ENCODE measurements at regions not wholly inside any gene's neighbourhood (a gene's known extent, or its start where the extent isn't known, plus 50 kb on each side); places are given as distances from the start of the nearest gene placed in this dataset.
"Not testable (repeated sequence)": the region's sequence is repeated elsewhere in the genome, so short reads cannot be mapped to it uniquely, and the experiment has no call there.

DNA sequence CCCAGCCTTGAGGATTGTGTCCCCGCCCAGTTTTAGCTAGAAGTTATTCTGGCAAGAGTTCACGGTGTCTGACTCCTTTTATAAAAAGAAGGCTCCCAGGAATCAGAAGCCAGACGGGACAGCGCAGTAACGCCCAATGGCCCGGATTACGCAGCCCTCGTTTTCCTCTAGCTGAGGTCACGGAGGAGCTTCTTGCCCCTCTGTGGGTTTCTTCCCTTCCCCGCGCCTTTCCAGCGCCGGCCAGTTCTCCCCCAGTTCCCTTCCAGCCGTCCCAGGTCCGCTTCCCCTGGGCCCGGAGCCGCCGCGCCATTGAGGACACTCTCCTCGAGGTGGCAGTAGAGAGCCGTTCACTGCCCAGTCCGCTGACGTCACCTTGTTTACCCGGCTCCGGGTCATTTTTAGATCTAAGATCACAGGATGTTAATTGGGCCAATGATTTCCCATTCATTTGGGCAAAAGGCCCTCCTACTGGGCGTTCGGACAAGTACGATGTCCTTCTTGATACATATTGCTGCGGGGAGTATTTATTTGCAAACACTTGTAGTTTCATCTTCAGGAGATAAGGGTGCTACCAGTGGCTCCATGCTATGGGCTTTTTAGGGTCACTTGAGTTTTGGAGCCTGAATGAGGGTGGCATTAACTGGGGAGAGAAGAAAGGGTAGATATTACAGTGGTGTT, 81.5 kb upstream of the PPM1B start:
- peak; percentile 59 to 75 for DNase-seq

- DNase-seq, result no peak
Measured at GRCh38 chr2:44087714-44088092, 81.0 kb upstream of the PPM1B start.

GRCh38 chr2:44092519-44092918, 76.2 kb upstream of the PPM1B start:
- DNase-seq, result not testable (repeated sequence)

- no peak for DNase-seq
Measured at GRCh38 chr2:44093970-44094369, 74.7 kb upstream of the PPM1B start.

GRCh38 chr2:44097322-44097907, 71.3 kb upstream of the PPM1B start:
- no peak for DNase-seq

DNA sequence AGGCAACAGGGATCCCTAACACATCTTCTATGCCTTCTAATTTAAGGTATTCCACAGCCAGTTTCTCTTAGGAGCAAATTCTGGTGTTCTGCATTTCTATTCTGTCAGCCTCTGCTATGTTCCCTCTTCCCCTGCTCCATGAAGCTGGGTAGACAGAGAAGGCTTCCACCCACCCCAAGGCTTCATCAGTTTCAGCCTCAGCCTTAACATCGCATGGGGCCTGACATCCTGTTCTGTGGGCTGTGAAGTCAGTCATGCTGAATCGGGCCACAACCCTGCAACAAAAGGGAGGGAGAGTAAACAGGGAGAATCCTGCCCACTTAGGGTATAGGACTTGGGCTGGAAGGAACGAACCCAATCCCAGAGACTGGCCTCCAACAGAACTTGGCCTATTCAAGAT, 70.6 kb upstream of the PPM1B start:
- no peak for DNase-seq

GRCh38 chr2:44098891-44099290, 69.8 kb upstream of the PPM1B start:
- DNase-seq, result no peak

DNA sequence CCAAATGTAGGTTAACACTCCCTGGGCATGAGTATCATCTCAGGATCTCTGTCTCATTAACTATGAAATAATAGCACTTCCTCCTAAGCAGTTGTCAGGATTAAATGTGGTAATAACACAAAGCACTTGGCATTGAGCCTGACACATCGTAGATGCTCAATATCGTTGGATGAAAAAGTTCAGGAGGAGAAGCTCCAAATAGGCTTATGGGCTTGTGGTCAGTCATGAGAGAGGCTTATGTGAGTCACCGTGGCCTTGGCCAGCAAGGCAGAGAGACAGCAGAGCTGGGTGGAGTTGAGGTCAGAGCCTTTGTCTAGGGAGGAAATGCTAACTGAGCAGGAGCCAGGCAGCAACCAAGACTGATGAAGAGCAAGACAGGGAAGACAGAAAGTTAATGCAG, 68.3 kb upstream of the PPM1B start:
- DNase-seq, result no peak

- DNase-seq, result no peak
Measured at GRCh38 chr2:44101246-44101645, 67.4 kb upstream of the PPM1B start.

- DNase-seq, result no peak
Measured at GRCh38 chr2:44102790-44103562, 65.7 kb upstream of the PPM1B start.

DNA sequence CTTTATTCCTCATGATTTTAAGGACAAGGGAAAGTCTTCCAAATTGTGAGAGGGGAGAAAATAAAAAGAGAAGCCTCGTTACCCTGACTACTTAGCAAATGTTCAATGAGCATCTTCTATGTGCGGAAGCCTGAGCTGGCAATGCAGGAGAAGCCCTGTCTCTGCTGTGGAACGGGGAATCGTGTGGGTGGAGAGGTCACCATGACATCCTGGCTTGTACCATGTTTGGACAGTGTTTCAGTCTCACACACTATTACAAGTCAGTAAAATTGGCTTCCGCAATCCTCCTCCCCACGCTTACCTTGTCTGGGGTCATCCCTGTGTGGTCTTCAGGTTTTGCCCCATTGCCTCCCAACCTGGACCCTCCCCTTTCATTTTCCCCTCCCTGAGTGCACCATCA, 65.0 kb upstream of the PPM1B start:
- no peak for DNase-seq

DNA sequence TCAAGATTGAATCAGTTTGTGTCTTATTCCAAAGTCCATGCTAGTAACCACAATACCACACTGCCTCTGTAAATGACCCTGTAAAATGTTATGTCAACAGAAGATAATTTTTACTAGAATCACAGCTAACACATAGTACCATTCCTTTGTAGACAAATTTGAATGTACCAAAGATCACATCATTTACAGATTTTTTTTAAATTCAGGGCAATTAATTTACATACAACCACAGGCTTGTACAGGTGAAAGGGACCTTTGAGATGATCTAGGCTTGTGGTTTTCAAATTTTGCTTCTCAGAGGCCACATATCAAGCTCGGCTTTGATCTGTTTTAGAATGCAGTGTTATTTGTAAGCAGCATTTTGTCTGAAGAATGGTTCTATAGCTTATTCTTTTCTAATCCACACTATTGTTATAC, 63.8 kb upstream of the PPM1B start:
- no peak for DNase-seq

DNA sequence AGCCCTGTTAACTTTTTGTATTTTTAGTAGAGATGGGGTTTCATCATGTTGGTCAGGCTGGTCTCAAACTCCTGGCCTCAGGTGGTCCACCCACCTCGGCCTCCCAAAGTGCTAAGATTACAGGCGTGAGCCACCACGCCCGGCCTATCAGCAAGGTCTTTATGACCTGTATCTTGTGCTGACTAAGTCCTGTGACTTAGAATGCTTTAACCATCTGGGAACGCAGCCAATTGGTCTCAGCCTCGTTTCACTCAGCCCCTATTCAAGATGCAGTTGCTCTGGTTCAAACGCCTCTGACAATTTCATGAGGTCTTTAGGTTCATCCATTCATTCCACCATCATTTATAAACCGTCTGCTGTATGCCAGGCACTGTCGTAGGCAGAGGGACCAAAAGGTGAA, 62.2 kb upstream of the PPM1B start:
- not testable (repeated sequence) for DNase-seq

DNA sequence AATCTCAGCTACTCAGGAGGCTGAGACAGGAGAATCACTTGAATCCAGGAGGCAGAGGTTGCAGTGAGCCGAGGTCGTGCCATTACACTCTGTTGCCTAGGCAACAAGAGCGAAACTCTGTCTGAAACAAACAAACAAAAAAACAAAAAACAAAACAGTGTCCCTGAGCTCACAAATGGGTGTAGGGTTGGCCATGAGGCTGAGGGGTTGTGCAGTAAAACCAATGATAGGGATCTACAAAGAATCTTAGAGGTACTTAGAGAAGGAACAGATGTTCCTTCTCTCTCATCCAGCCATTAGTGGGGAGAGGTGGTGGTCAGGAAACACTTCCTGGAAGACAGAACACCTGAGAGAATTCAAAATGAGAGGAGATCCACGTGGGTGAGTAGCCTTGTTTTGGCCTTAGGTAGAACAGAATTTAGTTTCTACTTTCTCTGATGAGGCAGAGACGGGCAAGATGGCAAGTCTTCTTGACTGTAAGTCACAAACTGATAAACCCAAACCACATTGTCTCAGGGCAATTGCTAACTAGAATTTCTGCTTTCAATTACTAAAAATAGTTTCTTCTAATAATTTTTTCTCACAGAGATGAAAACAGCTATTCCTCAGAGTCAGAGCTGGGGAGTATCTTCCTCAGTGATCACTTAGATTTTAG, 61.5 kb upstream of the PPM1B start:
- DNase-seq, result no peak

- DNase-seq, result no peak
Measured at GRCh38 chr2:44107974-44108373, 60.7 kb upstream of the PPM1B start.

DNA sequence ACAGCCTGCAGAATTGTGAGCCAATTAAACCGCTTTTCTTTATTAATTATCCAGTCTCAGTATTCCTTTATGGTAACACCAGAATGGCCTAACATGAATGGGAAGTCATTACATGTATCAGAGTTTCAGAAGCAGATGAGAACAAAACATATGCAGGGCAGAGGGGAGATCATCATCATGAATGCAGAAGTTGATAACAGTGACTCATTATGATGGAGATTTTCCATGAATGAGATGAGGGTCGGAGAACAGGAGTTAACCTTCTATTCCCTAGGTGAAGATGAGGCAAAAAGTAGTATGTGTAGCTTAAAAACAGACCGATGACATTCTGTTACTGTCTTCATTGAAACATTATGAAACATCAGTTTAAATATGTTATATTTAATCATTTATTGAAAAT, 59.5 kb upstream of the PPM1B start:
- no peak for DNase-seq

- DNase-seq, result no peak
Measured at GRCh38 chr2:44110444-44110843, 58.2 kb upstream of the PPM1B start.

DNA sequence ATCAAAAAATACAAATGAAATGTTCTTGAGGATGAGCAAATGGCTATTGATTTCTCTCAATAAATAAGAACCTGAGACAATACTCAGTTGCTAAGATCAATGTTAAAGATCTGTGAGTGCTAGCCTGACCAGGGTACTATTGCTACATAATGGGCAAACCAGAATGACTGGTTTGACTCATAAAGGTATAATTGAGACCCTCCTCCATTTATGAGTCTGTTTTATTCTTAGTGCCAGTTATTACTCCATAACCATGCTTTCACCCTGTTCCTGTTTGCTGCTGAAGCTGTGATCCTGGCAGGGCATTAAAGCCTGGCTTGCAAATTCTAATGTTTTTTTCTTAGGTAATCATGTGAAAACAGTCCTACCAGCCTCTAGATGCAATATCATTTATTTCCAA, 56.6 kb upstream of the PPM1B start:
- no peak for DNase-seq

DNA sequence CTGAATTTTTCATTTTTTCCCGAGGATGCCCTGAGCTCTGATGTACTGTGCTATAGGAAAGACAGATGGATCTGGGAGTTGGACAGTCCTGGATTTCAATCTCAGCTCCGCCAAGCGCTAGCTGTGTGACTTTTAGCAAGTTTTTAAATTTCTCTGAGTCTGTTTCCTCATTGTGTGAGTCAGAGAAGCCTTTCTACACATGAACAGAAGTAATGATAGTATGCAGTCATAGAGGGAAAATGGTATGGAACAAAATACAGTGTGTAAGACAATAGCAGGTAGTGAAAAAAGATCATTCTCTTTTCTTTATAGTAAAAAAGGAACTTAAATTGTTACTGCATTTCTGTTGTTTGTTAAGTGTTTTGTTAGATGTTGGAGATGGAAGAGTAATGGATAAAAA, 52.4 kb upstream of the PPM1B start:
- no peak for DNase-seq

DNA sequence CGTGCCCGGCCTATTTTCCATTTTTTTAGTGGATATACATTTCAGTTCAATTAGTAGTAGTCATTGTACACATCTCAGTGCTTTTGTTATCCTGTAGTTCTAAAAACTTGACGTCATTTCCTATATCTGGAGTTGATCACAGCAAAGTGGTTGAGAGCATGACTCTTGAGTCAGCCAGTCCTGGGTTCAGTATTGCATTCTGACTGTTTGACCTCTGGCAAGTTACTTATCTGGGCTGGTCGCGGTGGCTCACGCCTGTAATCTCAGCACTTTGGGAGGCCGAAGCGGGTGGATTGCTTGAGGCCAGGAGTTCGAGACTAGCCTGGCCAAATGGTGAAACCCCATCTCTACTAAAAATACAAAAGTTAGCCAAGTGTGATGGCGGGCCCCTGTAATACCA, 50.4 kb upstream of the PPM1B start:
- no peak for DNase-seq
